ENCODE measurements at regions not wholly inside any gene's neighbourhood (a gene's known extent, or its start where the extent isn't known, plus 50 kb on each side); places are given as distances from the start of the nearest gene placed in this dataset.

DNA sequence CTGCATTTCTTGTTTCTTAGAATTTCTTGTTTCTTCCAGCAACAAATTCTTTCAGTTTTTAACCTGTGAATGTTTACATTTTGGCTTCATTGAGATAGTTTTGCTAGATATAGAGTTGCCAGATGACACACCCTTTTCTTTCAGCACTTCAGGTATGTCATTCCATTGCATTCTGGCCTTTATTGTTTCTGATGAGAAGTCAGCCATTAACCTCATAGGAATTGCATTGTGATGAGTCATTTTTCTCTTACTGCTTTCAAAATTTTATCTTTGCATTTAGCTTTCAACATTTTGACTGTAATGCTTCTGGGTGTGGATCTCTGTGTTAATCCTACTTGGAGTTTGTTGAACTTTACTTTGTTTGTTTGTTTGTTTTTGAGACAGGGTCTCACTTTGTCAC is 440.3 kb upstream of the HS3ST5 start:
- Histone ChIP-seq H3K27ac (ENCODE audit: low read depth, low read length) (no peak overlapping the region), H2AFZ (ENCODE audit: low read length) (no peak overlapping the region)
- CTCF ChIA-PET (ENCODE audit: partially characterized antibody) = interaction anchor here (0.8 to 1.8 kb wide), 4 partner anchors 9 to 48 kb away, joined by 3 to 6 read pairs (median 4); no protein-coding TSS in a partner anchor

More for the DNA sequence above, 440.3 kb upstream of the HS3ST5 start:
- Histone ChIP-seq H2BK120ac (replicated peaks; ENCODE audit: low read depth, low read length) (no peak overlapping the region), H2BK15ac (ENCODE audit: low read length) (no peak overlapping the region), H4K20me1 (replicated peaks in 1 of 2; ENCODE audit: control insufficient read depth in 1 of 2, insufficient read depth in 2 of 2, low read length in 2 of 2) (no peaks in the 10 kb centered on the region), H3K36me3 (ENCODE audit: control insufficient read depth in 2 of 4, insufficient read depth in 4 of 4, low read length in 3 of 4) (no peaks in the 10 kb centered on the region), H3K9ac (replicated peaks in 1 of 4; ENCODE audit: extremely low read depth in 1 of 4, low read depth in 3 of 4, low read length in 3 of 4) (no peak overlapping the region), H2AK5ac (ENCODE audit: low read depth, low read length) (no peak overlapping the region), H4K91ac (replicated peaks; ENCODE audit: insufficient read length, low read length) (no peak overlapping the region), H4K8ac (ENCODE audit: extremely low read depth, insufficient read depth, low read length) (no peak overlapping the region), H4K5ac (ENCODE audit: insufficient read length, low read depth, low read length) (no peak overlapping the region), H3K14ac (ENCODE audit: insufficient read length) (no peak overlapping the region), H3K9me3 (ENCODE audit: insufficient read depth in 2 of 2, low read depth in 1 of 2, low read length in 1 of 2) (peaks cover 0 to 4% of the 10 kb centered on the region in 2 experiments; a peak in 1 of 4 replicates), H3K4me3 (ENCODE audit: extremely low read depth in 1 of 4, insufficient read depth in 2 of 4, low read depth in 3 of 4, low read length in 4 of 4) (no peak overlapping the region), H3K4me2 (ENCODE audit: insufficient read depth in 1 of 2, low read depth in 2 of 2, low read length in 2 of 2) (no peak overlapping the region), H3K79me1 (ENCODE audit: low read depth, low read length) (no peaks in the 10 kb centered on the region), H3K4me1 (replicated peaks in 1 of 4; ENCODE audit: control insufficient read depth in 3 of 4, insufficient read depth in 4 of 4, low read length in 3 of 4) (no peaks in the 10 kb centered on the region), H2BK12ac (ENCODE audit: low read depth, low read length) (no peak overlapping the region), H3K23me2 (ENCODE audit: low read depth, low read length) (no peaks in the 10 kb centered on the region), H3K79me2 (ENCODE audit: control insufficient read depth in 1 of 2, insufficient read depth in 2 of 2, low read length in 2 of 2) (no peaks in the 10 kb centered on the region), H3K56ac (replicated peaks; ENCODE audit: insufficient read length, low read depth, low read length) (no peak overlapping the region), H3K18ac (ENCODE audit: extremely low read depth, low read length) (no peak overlapping the region), H3K23ac (ENCODE audit: insufficient read length) (no peak overlapping the region), H2BK5ac (ENCODE audit: low read depth, low read length) (no peak overlapping the region), H3K27me3 (replicated peaks in 1 of 4; ENCODE audit: control insufficient read depth in 3 of 4, extremely low read depth in 1 of 4, insufficient read depth in 3 of 4, low read length in 3 of 4) (no peaks in the 10 kb centered on the region), H3K4ac (replicated peaks; ENCODE audit: insufficient read length, low read depth, low read length) (no peak overlapping the region), H2BK20ac (ENCODE audit: low read length) (no peak overlapping the region)
- POLR2A ChIA-PET (ENCODE audit: partially characterized antibody) = interaction anchor here (0.6 kb wide), 1 partner anchor 844 kb away, joined by 3 read pairs; no protein-coding TSS in a partner anchor
- FAIRE-seq = no peak
- no peak for DNase-seq (ENCODE audit: low read depth in 1 of 2, low spot score in 2 of 2)
- no peak for TF ChIP-seq ASH2L (IDR thresholded peaks at IDR 0.05; ENCODE audit: low read length)
- no peak for TF ChIP-seq NANOG (IDR thresholded peaks at IDR 0.05; ENCODE audit: insufficient read depth, low read depth, low read length, poor library complexity, severe bottlenecking)
- TF ChIP-seq JUN (IDR thresholded peaks at IDR 0.05; ENCODE audit: low read depth, low read length) = peak; percentile 52; the same call in 1 of the 2 replicates
- peak; percentile 94 for TF ChIP-seq JUND (IDR thresholded peaks at IDR 0.05; ENCODE audit: low read length)
- TF ChIP-seq TEAD4 (IDR thresholded peaks at IDR 0.05; ENCODE audit: low read depth, low read length) = peak; percentile 65
